AG04450 (cell line): ENCODE measurements at regions not wholly inside any gene's neighbourhood (a gene's known extent, or its start where the extent isn't known, plus 50 kb on each side); places are given as distances from the start of the nearest gene placed in this dataset.

Experiments used
- CTCF ChIA-PET: fragments of 300-600, 350-600 bp; formaldehyde crosslinking; extraction: SDS; loops from one replicate; lab custom pipeline; 2022; ENCODE audit warnings: antibody characterized with exemption, inconsistent platforms; lab: Charles Lee
- POLR2A ChIA-PET: fragments of 350-600 bp; formaldehyde crosslinking; extraction: SDS; loops from one replicate; lab custom pipeline; 2021; ENCODE audit warnings: antibody characterized with exemption, inconsistent platforms; lab: Yijun Ruan, JAX
- DNase-seq: peaks from one replicate; pipeline ENCODE4 v3.0.0-alpha.2; 2011; ENCODE audit warnings: low read depth, low spot score
- H3K27ac ChIP-seq: one replicate; pipeline ENCODE4 v1.5.1; 2012; ENCODE audit warnings: low read depth, low read length, control low read depth
- H3K27me3 ChIP-seq: one replicate; pipeline ENCODE4 v1.6.0; 2012; ENCODE audit warnings: low read length; ENCODE audit not compliant: control insufficient read depth, insufficient read depth
- H3K4me3 ChIP-seq: 2 replicates; pipeline ENCODE4 v1.5.1; 2011; ENCODE audit warnings: mild to moderate bottlenecking, low read depth, low read length, control low read depth
- H3K9me3 ChIP-seq: 2 replicates; pipeline ENCODE4 v1.5.1; 2012; ENCODE audit warnings: low read length; ENCODE audit not compliant: control insufficient read depth, insufficient read depth
- CTCF ChIP-seq: IDR thresholded peaks from 2 replicates; pipeline ENCODE4 v1.5.1; 2011; ENCODE audit warnings: low read depth, low read length, control low read depth, inconsistent platforms

GRCh38 chr12:13794706-13795105 is 186.7 kb downstream of the GRIN2B start:
- no peak for DNase-seq
- H3K4me3 ChIP-seq: no peak overlapping the region
- no peaks in the 10 kb centered on the region for H3K27me3 ChIP-seq
- H3K27ac ChIP-seq: no peak overlapping the region
- no peak for TF ChIP-seq CTCF
- ChIA-PET POLR2A (no interaction called here), CTCF (no interaction called here)
- no peaks in the 10 kb centered on the region; the same call in 1 of the 2 replicates for H3K9me3 ChIP-seq

- no peak for TF ChIP-seq CTCF
- POLR2A ChIA-PET: no interaction called here
- CTCF ChIA-PET: no interaction called here
Measured at GRCh38 chr12:13790317-13790716, 191.1 kb downstream of the GRIN2B start.

GRCh38 chr12:13788626-13789025 is 192.8 kb downstream of the GRIN2B start:
- H3K4me3 ChIP-seq: no peak overlapping the region
- H3K27ac ChIP-seq: no peak overlapping the region
- no peak for TF ChIP-seq CTCF
- DNase-seq: no peak
- no peaks in the 10 kb centered on the region for H3K27me3 ChIP-seq
- ChIA-PET CTCF (no interaction called here), POLR2A (no interaction called here)
- no peaks in the 10 kb centered on the region; the same call in 1 of the 2 replicates for H3K9me3 ChIP-seq

More at GRCh38 chr12:13790317-13790716, 191.1 kb downstream of the GRIN2B start:
- Histone ChIP-seq H3K9me3 (no peaks in the 10 kb centered on the region; the same call in 1 of the 2 replicates), H3K27me3 (no peaks in the 10 kb centered on the region), H3K27ac (no peak overlapping the region), H3K4me3 (no peak overlapping the region)
- DNase-seq: no peak

GRCh38 chr12:13786646-13787045 is 194.8 kb downstream of the GRIN2B start:
- no peak overlapping the region for H3K27ac ChIP-seq
- TF ChIP-seq CTCF: no peak
- POLR2A ChIA-PET: no interaction called here
- no peak overlapping the region for H3K4me3 ChIP-seq
- H3K27me3 ChIP-seq: no peaks in the 10 kb centered on the region
- DNase-seq: no peak
- H3K9me3 ChIP-seq: no peaks in the 10 kb centered on the region
- CTCF ChIA-PET: no interaction called here

GRCh38 chr12:13784504-13784903 is 196.9 kb downstream of the GRIN2B start:
- ChIA-PET POLR2A (no interaction called here), CTCF (no interaction called here)
- no peaks in the 10 kb centered on the region for H3K27me3 ChIP-seq
- no peak for DNase-seq
- no peaks in the 10 kb centered on the region for H3K9me3 ChIP-seq
- no peak for TF ChIP-seq CTCF
- no peak overlapping the region for H3K27ac ChIP-seq
- no peak overlapping the region for H3K4me3 ChIP-seq
